ENCODE measurements at regions not wholly inside any gene's neighbourhood (a gene's known extent, or its start where the extent isn't known, plus 50 kb on each side); places are given as distances from the start of the nearest gene placed in this dataset.

DNA sequence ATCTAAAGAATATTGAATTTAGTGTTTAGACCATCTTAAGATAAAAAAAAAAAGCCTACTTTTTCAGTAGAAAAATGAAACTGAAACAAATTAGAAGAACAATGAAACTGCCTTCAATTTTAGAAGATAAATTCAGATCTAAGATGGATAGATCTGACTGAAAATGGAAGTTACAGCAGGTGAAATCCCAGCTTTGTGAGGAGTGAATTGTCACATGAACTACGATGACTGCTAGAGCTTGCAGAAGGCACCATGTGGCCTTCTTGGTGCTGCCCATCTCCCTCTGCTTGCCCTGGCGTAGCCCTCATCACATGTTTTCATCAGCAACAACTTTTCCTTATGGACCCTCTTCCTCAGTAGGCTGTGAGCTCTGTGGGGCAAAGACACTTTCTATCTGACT lies 51.4 kb upstream of the EMCN start:
- Histone ChIP-seq H3K4me2 (ENCODE audit: low read depth, low read length, poor library complexity, severe bottlenecking) (no peak overlapping the region), H2AFZ (ENCODE audit: low read depth, low read length, severe bottlenecking) (no peak overlapping the region)

More for the DNA sequence above, 51.4 kb upstream of the EMCN start:
- Histone ChIP-seq H3K27ac (ENCODE audit: low read depth, low read length) (no peak overlapping the region), H3K4me3 (ENCODE audit: insufficient read depth, low read length, poor library complexity, severe bottlenecking) (no peak overlapping the region), H3K27me3 (ENCODE audit: low read length) (no peaks in the 10 kb centered on the region), H3K36me3 (ENCODE audit: low read length) (no peaks in the 10 kb centered on the region), H4K20me1 (ENCODE audit: low read depth, low read length) (no peaks in the 10 kb centered on the region), H3K9ac (ENCODE audit: low read length) (no peak overlapping the region), H3K79me2 (ENCODE audit: insufficient read depth, low read length) (no peaks in the 10 kb centered on the region), H3K9me2 (replicated peaks; ENCODE audit: insufficient read depth, low read length) (no peaks in the 10 kb centered on the region), H3F3A (ENCODE audit: insufficient read depth) (no peaks in the 10 kb centered on the region), H3K9me3 (ENCODE audit: insufficient read depth, low read length) (no peaks in the 10 kb centered on the region)
- TF ChIP-seq, protein P1, sequence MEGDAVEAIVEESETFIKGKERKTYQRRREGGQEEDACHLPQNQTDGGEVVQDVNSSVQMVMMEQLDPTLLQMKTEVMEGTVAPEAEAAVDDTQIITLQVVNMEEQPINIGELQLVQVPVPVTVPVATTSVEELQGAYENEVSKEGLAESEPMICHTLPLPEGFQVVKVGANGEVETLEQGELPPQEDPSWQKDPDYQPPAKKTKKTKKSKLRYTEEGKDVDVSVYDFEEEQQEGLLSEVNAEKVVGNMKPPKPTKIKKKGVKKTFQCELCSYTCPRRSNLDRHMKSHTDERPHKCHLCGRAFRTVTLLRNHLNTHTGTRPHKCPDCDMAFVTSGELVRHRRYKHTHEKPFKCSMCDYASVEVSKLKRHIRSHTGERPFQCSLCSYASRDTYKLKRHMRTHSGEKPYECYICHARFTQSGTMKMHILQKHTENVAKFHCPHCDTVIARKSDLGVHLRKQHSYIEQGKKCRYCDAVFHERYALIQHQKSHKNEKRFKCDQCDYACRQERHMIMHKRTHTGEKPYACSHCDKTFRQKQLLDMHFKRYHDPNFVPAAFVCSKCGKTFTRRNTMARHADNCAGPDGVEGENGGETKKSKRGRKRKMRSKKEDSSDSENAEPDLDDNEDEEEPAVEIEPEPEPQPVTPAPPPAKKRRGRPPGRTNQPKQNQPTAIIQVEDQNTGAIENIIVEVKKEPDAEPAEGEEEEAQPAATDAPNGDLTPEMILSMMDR (IDR thresholded peaks at IDR 0.05; ENCODE audit: insufficient read depth, low read length, poor library complexity, severe bottlenecking): no peak
- no peak for TF ChIP-seq EZH2phosphoT487 (conservative IDR thresholded peaks at IDR 0.05; ENCODE audit: low read length)

All from SU-DHL-6 (cell line).